Endothelial cell of umbilical vein (primary cell): ENCODE measurements at regions not wholly inside any gene's neighbourhood (a gene's known extent, or its start where the extent isn't known, plus 50 kb on each side); places are given as distances from the start of the nearest gene placed in this dataset.

Experiments
- BruUV-seq: library from RNA; stranded (reverse); fragments of 400-500 nt; replicated peaks from 2 replicates; lab custom pipeline; 2021; lab: Mats Ljungman, UMichigan
- CTCF ChIA-PET: fragments of 300-600, 350-600 bp; sonication (Branson Sonifier 250); formaldehyde crosslinking; loops from one replicate; lab custom pipeline; 2021; ENCODE audit warnings: antibody characterized with exemption, inconsistent platforms; lab: Charles Lee
- POLR2A ChIA-PET: fragments of 300-600, 350-600 bp; sonication (Branson Sonifier 250); formaldehyde crosslinking; loops from one replicate; lab custom pipeline; 2021; ENCODE audit warnings: antibody characterized with exemption, inconsistent platforms; lab: Charles Lee
- DNase-seq: peaks from one replicate; pipeline ENCODE4 v3.0.0-alpha.2; 2011; ENCODE audit warnings: low read depth, low spot score
- FAIRE-seq: peaks from 2 replicates; lab custom pipeline; 2011; peaks lifted over from hg19 to GRCh38; lab: Jason Lieb, UNC
- H2AFZ ChIP-seq: 2 replicates; pipeline ENCODE4 v1.6.0; 2012; ENCODE audit warnings: low read depth, low read length, control low read depth, inconsistent platforms
- H3K27ac ChIP-seq: 2 replicates; pipeline ENCODE4 v1.5.1; 2011; ENCODE audit warnings: low read depth, mild to moderate bottlenecking, control low read depth, low read length, moderate library complexity; ENCODE audit not compliant: insufficient read depth
- H3K27me3 ChIP-seq, 2 experiments: 2 replicates each; pipeline versions ENCODE4 v1.6.0 to v1.6.1; 2011; ENCODE audit warnings: low read length in 2 of 2, mixed read lengths in 1 of 2; ENCODE audit not compliant: control insufficient read depth in 2 of 2, insufficient read depth in 2 of 2
- H3K36me3 ChIP-seq, 2 experiments: 2 replicates in 1 of 2; 3 replicates in 1 of 2; pipeline ENCODE4 v1.5.1; 2011; ENCODE audit warnings: low read length in 2 of 2, mild to moderate bottlenecking in 1 of 2, moderate library complexity in 1 of 2; ENCODE audit not compliant: control insufficient read depth in 2 of 2, insufficient read depth in 2 of 2; ENCODE audit errors: extremely low read depth in 1 of 2
- H3K4me1 ChIP-seq: 3 replicates; pipeline ENCODE4 v1.5.1; 2011; ENCODE audit warnings: mild to moderate bottlenecking, low read length; ENCODE audit not compliant: control insufficient read depth, insufficient read depth; ENCODE audit errors: extremely low read depth
- H3K4me2 ChIP-seq: 2 replicates; pipeline ENCODE4 v1.6.1; 2011; ENCODE audit warnings: low read length, control low read depth, mixed read lengths; ENCODE audit not compliant: insufficient read depth
- H3K4me3 ChIP-seq, 3 experiments: fragments of 200-600 bp in 1 of 3; sonication (generic), shearing (Covaris generic) in 1 of 3; replicated peaks in 1 of 3; 2 replicates each; pipeline ENCODE4 v1.5.1; 2011 to 2016; ENCODE audit warnings: control low read depth in 3 of 3, low read length in 3 of 3, mild to moderate bottlenecking in 2 of 3, inconsistent platforms in 1 of 3, low read depth in 1 of 3, moderate library complexity in 1 of 3; ENCODE audit not compliant: insufficient read depth in 1 of 3
- H3K79me2 ChIP-seq: 2 replicates; pipeline ENCODE4 v1.6.0; 2012; ENCODE audit warnings: low read length, inconsistent platforms; ENCODE audit not compliant: control insufficient read depth, insufficient read depth
- H3K9ac ChIP-seq: replicated peaks from 2 replicates; pipeline ENCODE3; 2011; ENCODE audit warnings: low read length, control low read depth; ENCODE audit not compliant: insufficient read depth; ENCODE audit errors: extremely low read depth
- H3K9me1 ChIP-seq: replicated peaks from 3 replicates; pipeline ENCODE4 v1.6.0; 2011; ENCODE audit warnings: mild to moderate bottlenecking, low read length; ENCODE audit not compliant: control insufficient read depth, insufficient read depth; ENCODE audit errors: extremely low read depth
- H3K9me3 ChIP-seq: replicated peaks from 2 replicates; pipeline ENCODE4 v1.5.1; 2012; ENCODE audit warnings: low read length, inconsistent platforms; ENCODE audit not compliant: control insufficient read depth, insufficient read depth
- H4K20me1 ChIP-seq: replicated peaks from 2 replicates; pipeline ENCODE3; 2011; ENCODE audit warnings: mild to moderate bottlenecking, low read length; ENCODE audit not compliant: control insufficient read depth, insufficient read depth; ENCODE audit errors: extremely low read depth
- EZH2 ChIP-seq: IDR thresholded peaks from 2 replicates; pipeline ENCODE4 v1.6.1; 2012; ENCODE audit warnings: borderline replicate concordance, low read depth, mild to moderate bottlenecking, moderate library complexity, low read length, inconsistent platforms; ENCODE audit not compliant: severe bottlenecking
- FOS ChIP-seq: IDR thresholded peaks from 2 replicates; pipeline ENCODE4 v1.6.1; 2011; ENCODE audit warnings: mild to moderate bottlenecking, low read length, moderate library complexity, borderline replicate concordance; ENCODE audit not compliant: insufficient read depth
- GATA2 ChIP-seq: IDR thresholded peaks from 2 replicates; pipeline ENCODE4 v1.7.0; 2011; ENCODE audit warnings: low read depth, mild to moderate bottlenecking, moderate library complexity, mixed read lengths, low read length; ENCODE audit not compliant: insufficient read length, insufficient read depth
- JUN ChIP-seq: IDR thresholded peaks from 2 replicates; pipeline ENCODE4 v1.6.1; 2011; ENCODE audit warnings: borderline replicate concordance, low read depth; ENCODE audit not compliant: insufficient read length, insufficient read depth
- MYC ChIP-seq: IDR thresholded peaks from one replicate; pipeline ENCODE4 v1.6.1; 2011; ENCODE audit warnings: mild to moderate bottlenecking, low read depth, low read length
- POLR2A ChIP-seq: IDR thresholded peaks from 2 replicates; pipeline ENCODE4 v1.6.1; 2012; ENCODE audit warnings: low read depth, mild to moderate bottlenecking, control low read depth, low read length
- dilution Hi-C: fragments of 300-500 bp; cut with MboI; formaldehyde crosslinking; loops from one replicate; pipeline ENCODE4 v1.15.0; 2019; ENCODE audit warnings: low sequenced_read_pairs; ENCODE audit not compliant: extremely low pct_ligation_motif_present
- intact Hi-C: fragments of 100-400 bp; cut with micrococcal nuclease; formaldehyde crosslinking; loops from one replicate; pipeline ENCODE4 v1.10.0; 2022
- TF ChIP-seq, protein P1 (sequence below): IDR thresholded peaks from 2 replicates; pipeline ENCODE4 v1.6.1; 2011; ENCODE audit not compliant: insufficient read depth, insufficient read length
- TF ChIP-seq, protein P2 (sequence below), 2 donors: IDR thresholded peaks; 1 replicate in 1 of 2; 2 replicates in 1 of 2; pipeline ENCODE4 v1.5.1; 2011; ENCODE audit warnings: low read length in 2 of 2, mild to moderate bottlenecking in 2 of 2, moderate library complexity in 2 of 2, control low read depth in 1 of 2, inconsistent platforms in 1 of 2, low read depth in 1 of 2; ENCODE audit not compliant: insufficient read depth in 1 of 2; ENCODE audit errors: extremely low read depth in 1 of 2

DNA sequence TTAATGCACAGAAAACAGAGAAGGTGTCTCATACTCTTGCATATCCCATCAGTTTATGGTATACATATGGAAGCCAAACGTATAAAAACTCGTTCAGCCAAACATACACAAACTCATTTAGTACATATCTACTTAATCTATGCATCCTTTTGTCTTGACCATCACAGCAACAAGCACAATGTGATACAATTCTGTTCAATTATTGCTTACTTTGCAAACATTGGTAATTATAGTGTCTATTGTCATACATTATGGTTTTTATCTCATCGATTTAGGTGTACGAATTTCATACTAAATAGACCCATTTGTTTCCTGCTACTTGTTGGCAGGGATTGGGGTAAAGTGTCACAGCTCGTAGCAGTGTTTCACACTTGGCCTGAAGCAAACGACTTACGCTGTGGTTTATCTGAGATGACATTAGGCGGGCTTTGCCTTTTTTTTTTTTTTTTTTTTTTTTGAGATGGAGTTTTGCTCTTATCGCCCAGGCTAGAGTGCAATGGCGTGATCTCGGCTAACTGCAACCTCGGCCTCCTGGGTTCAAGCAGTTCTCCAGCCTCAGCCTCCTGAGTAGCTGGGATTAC, 425.9 kb upstream of the JARID2 start:
- Histone ChIP-seq H3K9me3 (peaks cover 5% of the 10 kb centered on the region), H2AFZ (no peak overlapping the region), H3K4me3 (no peak overlapping the region), H3K79me2 (no peaks in the 10 kb centered on the region), H3K4me1 (no peaks in the 10 kb centered on the region), H3K9me1 (no peaks in the 10 kb centered on the region), H3K27me3 (no peaks in the 10 kb centered on the region), H4K20me1 (no peaks in the 10 kb centered on the region), H3K4me2 (no peak overlapping the region), H3K36me3 (no peaks in the 10 kb centered on the region), H3K27ac (no peak overlapping the region), H3K9ac (no peak overlapping the region)
- no peak for DNase-seq
- no TSS peak for BruUV-seq
- dilution Hi-C loops, result no loop called here
- intact Hi-C loops, result no loop called here
- FAIRE-seq, result no peak
- POLR2A ChIA-PET, result no interaction called here
- TF ChIP-seq, protein P1, sequence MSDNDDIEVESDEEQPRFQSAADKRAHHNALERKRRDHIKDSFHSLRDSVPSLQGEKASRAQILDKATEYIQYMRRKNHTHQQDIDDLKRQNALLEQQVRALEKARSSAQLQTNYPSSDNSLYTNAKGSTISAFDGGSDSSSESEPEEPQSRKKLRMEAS, result no peak
- TF ChIP-seq FOS (no peak), EZH2 (no peak)
- CTCF ChIA-PET, result no interaction called here

DNA sequence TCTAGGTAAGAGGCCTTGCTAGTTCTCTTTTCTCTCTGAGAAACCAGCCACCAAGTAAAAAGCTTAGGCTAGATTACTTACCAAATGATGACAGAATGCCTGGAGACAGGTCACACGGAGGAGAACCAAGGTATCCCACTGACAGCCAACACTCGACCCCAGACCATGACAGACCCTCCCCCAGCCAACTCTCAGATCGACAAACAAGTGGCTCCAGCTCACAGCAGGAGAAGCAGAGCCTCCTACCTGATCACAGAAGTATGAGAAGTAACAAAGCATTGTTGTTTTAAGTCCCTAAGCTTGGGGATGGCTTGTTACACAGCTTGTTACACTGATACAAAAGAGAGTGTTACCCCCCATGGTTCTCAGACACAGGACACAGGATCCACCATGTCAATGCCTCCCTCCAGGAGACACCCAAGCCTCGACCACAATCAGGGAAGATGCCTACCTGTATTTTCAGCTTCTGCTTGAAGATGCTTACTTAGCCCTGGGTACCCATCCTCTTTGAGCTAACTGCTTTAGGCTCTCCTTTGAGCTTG, 423.8 kb upstream of the JARID2 start:
- H2AFZ ChIP-seq, result no peak overlapping the region
- no peaks in the 10 kb centered on the region for H4K20me1 ChIP-seq
- no peaks in the 10 kb centered on the region for H3K36me3 ChIP-seq
- dilution Hi-C loops, result no loop called here
- H3K4me1 ChIP-seq, result no peaks in the 10 kb centered on the region
- no peaks in the 10 kb centered on the region for H3K79me2 ChIP-seq
- H3K9me3 ChIP-seq, result peaks cover 5% of the 10 kb centered on the region
- no peak overlapping the region for H3K9ac ChIP-seq
- POLR2A ChIA-PET, result no interaction called here
- DNase-seq, result no peak
- H3K4me2 ChIP-seq, result no peak overlapping the region
- FAIRE-seq, result no peak
- no peak overlapping the region for H3K27ac ChIP-seq
- no TSS peak for BruUV-seq
- intact Hi-C loops, result no loop called here
- no peaks in the 10 kb centered on the region for H3K9me1 ChIP-seq
- H3K27me3 ChIP-seq, result no peaks in the 10 kb centered on the region
- no peak overlapping the region for H3K4me3 ChIP-seq
- TF ChIP-seq, protein P2, sequence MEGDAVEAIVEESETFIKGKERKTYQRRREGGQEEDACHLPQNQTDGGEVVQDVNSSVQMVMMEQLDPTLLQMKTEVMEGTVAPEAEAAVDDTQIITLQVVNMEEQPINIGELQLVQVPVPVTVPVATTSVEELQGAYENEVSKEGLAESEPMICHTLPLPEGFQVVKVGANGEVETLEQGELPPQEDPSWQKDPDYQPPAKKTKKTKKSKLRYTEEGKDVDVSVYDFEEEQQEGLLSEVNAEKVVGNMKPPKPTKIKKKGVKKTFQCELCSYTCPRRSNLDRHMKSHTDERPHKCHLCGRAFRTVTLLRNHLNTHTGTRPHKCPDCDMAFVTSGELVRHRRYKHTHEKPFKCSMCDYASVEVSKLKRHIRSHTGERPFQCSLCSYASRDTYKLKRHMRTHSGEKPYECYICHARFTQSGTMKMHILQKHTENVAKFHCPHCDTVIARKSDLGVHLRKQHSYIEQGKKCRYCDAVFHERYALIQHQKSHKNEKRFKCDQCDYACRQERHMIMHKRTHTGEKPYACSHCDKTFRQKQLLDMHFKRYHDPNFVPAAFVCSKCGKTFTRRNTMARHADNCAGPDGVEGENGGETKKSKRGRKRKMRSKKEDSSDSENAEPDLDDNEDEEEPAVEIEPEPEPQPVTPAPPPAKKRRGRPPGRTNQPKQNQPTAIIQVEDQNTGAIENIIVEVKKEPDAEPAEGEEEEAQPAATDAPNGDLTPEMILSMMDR (IDR thresholded peaks at IDR 0.05; ENCODE audit: extremely low read depth in 1 of 2, insufficient read depth in 1 of 2, low read depth in 1 of 2, low read length in 2 of 2), result no peak
- TF ChIP-seq EZH2 (no peak), MYC (no peak), JUN (no peak), GATA2 (no peak), POLR2A (no peak)
- TF ChIP-seq, protein P1, result no peak
- CTCF ChIA-PET, result no interaction called here
